ENCODE measurements at regions not wholly inside any gene's neighbourhood (a gene's known extent, or its start where the extent isn't known, plus 50 kb on each side); places are given as distances from the start of the nearest gene placed in this dataset.

DNA sequence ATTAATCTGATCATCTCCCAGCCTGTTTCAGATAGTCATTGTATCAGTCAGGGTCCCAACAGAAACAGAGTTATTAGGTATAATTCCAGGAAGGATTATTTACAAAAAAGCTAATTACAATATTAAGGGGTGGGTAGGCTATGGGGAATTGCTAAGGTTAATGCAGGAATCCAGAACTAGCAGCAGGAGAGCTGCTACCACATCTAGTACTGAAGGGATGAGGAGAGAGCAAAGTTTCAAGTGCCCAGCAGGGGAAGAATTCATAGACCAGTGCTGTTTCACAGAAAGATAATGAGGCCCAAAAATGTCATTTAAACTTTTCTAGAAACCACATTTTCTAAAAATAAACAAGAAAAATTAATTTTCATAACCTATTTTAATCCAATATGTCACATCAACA lies 284.2 kb downstream of the HACE1 start:
- DNase-seq (ENCODE audit: low read depth, low spot score), result no peak

DNA sequence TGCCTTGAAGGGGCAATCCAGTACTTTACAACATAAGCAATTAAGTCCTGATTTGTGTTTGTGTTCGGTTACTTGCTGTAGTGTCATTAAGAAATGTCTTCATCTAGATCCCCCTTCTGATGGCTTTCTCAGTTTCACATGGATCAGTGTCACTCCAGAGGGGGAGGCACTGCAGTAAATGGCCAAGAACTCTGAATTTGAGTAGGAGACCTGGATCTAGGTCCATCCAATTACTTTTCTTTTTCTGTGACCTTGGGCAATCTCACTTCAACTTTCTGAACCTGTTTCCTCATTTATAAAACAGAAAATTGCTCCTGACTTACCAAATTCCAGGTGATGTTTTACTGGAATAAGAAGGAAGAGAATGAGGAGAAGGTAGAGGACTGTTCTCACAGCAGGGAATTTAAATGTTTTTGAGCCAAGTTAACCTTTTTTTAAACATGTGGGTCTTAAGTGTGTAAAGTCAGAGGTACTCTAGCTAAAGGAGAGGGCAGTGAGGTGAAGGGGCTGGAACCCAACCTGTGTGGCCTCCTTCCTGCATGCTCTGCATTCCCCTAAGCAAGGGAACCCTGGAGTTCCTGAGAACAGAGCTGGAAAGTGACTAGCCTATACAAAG lies 285.5 kb downstream of the HACE1 start:
- no peak for DNase-seq (ENCODE audit: low read depth, low spot score)

DNA sequence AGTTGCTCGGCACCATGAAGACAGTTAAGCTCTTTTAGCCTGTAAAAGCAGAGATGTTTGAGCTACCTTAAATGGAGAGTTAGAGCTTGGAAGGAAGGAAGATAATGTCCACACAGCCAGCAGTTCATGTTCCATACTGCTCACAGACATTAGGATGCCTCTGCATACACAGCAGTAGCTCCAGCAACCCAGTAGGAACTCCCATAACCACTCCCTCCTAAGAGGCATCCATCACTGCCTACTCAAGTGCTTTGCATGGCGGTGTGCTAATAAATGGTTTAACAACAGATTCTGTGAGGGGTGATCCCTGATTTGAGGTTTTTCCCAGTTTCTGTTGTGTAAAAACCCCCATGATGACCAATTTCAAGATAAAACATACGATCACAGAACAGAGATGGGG lies 286.4 kb downstream of the HACE1 start:
- no peak for DNase-seq (ENCODE audit: low read depth, low spot score)

DNA sequence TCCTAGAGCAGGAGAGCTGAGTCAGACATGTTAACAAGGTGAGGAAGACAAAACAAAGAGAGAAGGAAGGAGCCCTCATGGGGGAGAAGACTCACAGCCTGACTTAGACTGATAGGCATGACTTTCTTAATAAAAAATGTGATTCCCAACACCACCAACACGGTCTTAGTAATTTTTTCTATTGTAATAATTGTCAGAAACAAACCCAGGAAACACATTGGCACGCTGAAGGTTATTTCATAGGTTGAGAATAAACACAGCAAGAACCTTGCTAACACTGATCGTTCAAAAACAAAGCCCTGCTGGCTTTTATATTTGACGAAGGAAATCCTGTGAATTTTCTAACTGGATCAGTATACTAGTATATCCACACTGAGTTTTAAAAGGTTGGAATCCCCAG lies 286.8 kb downstream of the HACE1 start:
- no peak for DNase-seq (ENCODE audit: low read depth, low spot score)

DNA sequence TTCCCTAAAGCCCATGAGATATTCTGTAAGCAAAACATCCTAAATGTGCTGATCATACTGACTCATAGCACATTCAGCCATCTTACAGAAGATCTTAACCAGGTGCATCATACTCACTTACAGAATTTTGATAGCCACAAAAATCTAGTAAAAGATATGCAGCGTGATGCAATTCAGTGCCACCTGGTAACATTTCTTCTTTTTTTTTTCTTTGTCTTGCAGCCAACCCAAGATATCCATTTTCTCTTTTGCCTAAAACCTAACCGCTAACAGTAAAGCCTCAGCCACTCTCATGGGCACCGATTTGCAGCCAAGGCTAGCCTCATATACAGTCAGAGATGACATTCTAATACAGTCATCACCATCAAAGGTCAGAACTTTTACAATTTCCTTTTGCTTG lies 293.3 kb downstream of the HACE1 start:
- no peak for DNase-seq (ENCODE audit: low read depth, low spot score)

DNA sequence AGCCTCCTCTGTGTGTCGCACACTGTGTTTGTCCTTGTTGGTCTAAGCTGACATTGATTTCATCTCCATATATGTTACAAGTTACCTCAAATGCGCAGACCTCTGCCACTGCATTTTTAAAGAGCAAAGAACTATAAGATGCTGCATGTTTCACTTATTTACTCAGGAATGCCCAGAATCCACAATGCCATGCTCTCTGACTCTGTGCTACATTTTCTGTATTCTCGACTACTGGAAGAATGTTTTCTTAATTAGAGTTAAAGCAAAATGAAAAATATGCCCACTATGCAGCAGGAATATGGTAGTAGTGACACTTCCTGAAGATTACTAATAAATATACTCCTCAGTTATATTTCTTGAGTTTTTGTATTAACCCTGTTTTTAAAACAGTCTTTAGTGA lies 296.4 kb downstream of the HACE1 start:
- DNase-seq (ENCODE audit: low read depth, low spot score), result no peak

DNA sequence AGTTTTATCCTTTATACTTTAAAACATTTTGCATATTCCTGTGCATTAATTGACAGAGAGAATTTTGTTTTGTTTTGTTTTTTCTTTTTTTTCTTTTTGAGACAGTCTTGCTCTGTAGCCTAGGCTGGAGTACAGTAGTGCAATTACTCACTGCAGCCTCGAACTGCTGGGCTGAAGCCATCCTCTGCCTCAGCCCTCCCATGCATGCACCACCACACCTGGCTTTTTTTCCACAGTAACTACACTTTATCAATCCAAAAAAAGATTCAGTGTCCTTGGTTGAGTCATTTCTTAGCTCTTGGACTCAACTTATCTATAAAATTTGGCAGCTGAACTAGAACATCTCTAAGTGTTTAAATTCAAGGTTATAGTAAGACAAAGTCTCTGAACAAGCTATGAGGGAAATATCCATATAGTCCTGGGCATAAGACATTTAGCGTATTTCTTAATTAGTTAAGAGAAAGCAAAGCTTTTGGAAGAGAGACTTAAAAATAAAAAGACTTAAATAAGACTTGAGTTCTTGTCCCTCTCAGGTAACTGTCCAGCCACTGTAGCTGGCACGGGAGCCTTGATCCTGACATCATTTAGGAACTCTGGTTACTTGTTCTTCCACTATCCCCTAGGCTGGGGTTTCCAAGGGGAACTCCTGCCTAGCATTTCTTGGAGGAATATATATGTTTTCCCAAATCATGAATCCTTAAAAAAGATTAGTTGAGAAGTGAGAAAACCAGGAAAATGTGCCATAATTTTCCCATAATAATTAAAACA lies 300.1 kb downstream of the HACE1 start:
- DNase-seq (ENCODE audit: low read depth, low spot score), result no peak

DNA sequence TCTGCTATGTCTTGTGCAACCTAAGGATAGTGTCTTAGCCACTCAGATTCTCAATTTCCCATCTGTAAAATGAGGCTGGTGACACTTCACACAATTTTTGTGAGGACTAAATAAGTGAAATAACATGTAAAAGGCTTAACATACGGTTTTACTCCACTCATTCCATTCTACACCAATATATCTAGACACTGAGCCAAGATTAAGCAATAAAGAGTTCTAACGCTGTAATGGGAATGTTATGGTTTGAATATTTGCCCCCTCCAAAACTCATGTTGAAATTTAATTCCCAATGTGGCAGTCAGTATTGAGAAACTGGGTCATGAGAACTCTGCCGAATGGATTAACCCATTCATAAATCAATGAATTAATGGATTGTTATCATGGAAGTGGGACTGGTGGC lies 301.0 kb downstream of the HACE1 start:
- no peak for DNase-seq (ENCODE audit: low read depth, low spot score)

DNA sequence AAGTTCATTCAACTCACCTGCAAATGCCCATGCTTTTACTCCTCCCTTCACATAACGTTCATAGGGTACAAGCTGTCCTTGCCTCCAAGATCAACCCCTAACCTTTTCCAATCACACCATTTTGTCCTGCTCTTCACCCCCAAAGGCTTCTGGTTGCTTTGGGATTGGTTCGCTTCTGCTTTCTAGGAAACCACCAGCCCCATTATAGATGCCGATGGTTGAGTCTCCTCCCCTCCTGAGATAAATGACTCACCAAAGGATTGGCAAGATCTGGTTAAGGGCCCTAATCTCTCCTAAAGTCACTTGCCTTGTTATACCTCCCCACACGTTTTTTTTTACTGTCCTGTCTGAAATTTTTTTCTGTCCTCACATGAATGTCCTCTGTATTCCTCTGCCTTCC lies 311.4 kb downstream of the HACE1 start:
- DNase-seq (ENCODE audit: low read depth, low spot score), result no peak

DNA sequence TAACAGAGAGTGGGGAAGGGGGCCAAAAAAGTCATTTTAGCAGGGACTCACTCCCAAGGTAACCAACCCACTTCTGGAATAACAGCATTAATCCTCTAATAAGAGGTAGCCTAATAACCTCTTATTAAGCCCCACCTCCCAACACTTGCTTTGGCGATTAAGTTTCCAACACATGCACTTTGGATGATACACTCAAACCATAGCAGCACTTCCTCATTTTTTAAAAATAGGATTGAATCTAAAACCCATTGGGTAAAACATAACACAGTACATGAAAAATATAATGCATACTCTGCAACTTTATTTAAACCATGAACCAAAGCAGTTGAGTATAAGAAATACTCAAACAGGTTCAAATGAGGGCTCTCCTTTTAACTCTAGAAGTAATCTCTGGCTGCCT lies 318.3 kb downstream of the HACE1 start:
- DNase-seq (ENCODE audit: low read depth, low spot score), result no peak

DNA sequence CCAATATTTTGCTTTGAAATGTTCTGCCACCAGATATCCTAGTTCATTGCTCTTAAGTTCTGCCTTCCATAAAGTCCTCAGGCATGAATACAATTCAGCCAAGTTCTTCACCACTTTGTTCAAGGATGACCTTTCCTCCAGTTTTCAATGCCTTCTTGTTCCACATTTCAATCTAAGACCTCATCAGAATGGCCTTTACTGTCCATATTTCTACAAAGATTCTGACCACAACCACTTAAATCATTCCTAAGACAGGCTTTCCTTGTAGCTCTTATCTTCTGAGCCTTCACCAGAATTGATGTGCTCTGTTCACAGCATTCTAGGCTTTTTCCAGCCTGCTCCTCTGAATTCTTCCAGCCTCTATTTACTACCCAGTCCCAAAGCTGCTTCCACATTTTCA lies 319.0 kb downstream of the HACE1 start:
- DNase-seq (ENCODE audit: low read depth, low spot score), result no peak

DNA sequence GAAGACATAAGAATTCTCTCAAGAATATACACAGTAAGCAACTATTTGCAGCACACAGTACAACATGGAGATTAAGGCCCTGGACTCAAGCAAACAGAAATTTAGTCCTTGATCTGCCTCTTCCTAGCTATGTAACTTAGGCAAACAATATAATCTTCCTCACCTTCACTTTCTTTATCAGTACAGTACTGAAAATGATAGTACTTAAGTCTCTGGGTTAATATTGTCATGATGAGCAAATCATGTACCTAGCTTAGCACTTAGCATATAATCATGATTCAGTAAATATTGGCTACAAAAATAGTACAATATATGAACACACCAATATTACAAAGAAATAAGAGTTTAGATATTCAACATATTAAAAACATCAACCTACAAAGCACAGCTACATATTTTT lies 320.5 kb downstream of the HACE1 start:
- no peak for DNase-seq (ENCODE audit: low read depth, low spot score)

DNA sequence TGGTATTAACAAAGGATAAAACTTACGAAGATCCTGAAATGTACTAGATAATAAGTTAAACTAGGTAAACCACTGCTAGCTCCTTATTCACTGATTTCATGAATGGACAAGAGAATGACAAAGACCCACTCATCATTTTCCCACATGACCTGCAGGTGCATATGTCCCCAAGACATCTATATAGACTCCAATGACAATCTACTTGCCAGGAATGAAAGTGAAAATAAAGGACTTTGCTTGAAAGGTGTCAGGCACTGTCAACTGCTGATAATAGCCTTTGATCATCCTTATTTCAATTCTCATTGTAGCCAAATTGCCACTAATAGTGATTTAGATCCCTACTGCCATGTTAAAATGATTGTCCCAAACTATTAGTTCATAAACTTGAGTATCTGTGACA lies 321.8 kb downstream of the HACE1 start:
- DNase-seq (ENCODE audit: low read depth, low spot score), result no peak

DNA sequence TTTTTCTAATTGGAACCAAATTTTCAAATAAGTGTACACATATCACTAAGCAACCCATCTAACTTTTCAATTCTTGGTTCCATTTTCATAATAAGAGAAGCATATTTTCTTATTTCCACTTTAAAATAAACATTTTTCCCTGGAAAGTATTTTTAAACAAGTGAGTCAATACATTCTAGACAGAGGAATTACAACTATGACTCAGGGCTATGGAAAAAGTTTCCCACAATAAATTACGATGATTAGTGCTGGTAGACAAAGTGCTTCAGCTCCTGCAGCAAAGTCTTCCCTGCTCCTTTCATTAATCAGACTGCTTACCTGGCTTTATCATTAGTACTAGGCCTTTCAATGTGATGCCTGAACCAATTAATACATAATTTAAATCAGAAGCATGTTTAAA lies 322.5 kb downstream of the HACE1 start:
- DNase-seq (ENCODE audit: low read depth, low spot score), result no peak

DNA sequence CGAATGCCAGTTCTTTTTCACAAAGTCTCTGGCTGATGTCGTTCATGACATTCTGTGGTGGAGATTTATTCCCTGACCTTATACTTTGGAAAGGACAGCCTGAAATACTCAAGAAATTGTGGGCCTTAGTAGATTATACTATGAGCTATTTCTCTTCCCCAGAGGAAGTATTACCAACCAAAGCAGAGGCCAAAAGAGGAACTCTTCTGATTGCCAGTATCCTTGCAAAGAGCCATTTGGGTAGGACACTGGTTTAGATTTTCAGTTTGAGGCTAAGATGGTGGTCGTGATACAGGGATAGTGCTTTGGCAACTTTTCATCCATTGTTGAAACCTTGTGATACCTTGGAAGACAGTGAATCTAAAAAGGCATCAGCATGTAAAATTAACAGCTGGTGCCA lies 327.3 kb downstream of the HACE1 start:
- no peak for DNase-seq (ENCODE audit: low read depth, low spot score)

DNA sequence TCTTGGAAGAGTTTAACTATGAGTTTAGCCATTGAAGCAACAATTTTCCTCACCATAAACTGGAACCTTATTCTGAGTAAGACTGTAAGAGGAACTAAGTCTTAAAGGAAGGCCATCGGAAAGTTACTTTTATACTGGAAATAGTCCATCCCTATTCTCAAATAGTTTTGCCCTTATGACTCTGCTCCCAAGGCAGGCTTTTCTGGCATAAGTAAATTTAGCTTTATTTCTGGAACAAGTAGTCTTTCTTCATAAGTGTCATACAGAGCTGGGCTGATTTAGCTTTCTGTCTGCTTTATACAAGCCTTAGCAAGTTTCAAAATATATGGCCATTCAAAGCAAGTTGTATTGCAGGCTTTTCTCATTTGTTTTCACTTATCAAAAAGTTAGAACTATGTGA lies 328.1 kb downstream of the HACE1 start:
- no peak for DNase-seq (ENCODE audit: low read depth, low spot score)

DNA sequence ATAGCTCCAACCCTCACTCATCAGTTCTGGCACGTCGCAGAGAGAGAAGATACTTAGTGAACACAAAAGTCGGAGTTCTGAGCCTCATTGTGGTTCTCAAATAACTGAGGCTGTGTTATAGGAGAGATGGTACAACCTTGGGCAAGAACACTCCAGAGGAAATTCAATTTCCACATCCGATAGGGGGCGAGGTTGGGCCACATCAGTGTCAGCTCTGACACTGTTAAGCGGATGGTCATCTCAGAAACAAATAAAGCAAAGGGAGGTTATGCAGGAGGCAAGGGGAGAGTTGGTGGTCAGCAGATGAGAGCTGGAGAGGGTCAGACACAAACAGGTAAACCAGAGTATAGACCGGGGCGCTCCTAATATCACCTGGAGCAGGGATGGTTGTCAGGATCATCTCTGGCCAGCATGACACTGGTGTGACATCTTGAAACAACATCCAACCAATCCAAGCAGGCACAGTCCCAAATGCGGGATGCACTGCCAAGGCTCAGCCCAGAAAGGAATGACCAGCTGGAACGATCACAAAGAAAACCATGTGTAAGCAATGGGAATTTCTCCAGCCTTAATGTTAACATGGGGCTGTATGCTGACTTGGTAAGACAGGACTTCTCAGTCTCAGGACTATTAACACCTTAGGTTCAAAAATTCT lies 331.8 kb downstream of the HACE1 start:
- peak; percentile 70 for DNase-seq (ENCODE audit: low read depth, low spot score)

DNA sequence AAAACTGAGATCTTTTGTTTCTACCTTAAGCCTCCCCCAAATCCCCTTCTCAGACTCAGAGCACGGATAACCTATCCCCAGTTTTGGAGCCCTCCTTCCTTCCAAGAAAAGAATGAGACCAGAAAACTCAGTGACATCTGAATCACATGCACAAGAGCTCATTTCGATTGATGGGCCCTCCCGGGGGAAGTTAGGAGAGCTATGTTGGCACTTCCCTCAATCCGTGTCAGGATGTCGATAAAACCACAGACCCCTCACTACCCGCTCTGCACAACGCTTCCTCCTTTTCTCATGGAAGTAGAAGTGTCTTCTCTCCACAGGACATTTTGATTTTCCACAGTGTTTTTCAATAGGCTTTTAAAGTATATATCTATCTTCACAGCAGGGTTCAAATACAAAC lies 332.4 kb downstream of the HACE1 start:
- DNase-seq (ENCODE audit: low read depth, low spot score), result no peak

DNA sequence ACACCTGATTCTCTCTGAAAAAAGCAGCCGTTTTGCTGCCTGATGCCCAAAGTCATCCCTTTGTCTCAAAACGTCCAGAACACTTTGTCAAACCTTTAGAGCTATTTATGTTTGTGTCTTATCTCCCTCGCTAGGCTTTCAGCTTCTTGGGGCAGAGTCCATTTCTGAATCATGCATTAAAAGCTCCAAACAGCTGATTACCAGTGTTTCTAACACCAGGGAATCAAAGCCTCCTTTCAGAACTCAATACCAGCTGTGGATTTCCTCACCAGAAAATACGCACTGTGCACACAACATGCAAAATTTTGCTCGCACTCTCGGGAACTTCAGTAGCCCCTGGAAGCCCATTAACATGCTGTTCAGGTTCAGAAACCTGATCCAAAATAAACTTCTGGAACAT lies 333.3 kb downstream of the HACE1 start:
- DNase-seq (ENCODE audit: low read depth, low spot score), result no peak

DNA sequence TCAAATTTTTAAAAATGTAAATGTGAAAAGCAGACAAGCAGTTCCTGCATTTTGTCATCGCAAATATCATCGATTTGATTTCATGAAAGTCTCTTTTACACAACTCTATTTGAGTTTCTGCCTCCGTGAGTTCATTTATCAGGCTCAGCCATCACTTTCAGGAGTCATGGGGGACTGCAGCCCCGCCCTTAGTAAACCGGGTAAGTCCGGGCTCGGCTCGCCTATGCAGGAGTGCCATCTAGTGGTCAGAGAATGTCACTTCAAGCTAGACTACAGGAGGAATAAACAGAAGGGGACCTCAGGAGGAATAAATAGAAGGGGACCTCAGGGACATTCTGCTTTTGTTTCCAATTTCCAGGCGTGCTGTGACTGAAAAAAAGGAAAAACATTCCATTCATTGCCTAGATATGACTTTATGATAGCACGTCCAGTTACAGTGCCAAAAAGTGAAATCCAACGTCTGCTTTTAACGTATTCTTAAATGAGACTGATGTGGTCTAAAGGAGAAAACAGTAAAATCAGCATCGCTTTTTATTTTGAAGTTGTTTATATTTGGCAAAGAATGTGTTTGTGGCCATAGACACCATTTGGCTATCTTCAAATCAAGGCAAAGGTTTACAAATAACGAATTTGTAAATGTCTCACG lies 333.9 kb downstream of the HACE1 start:
- peak; percentile 80 for DNase-seq (ENCODE audit: low read depth, low spot score)

DNA sequence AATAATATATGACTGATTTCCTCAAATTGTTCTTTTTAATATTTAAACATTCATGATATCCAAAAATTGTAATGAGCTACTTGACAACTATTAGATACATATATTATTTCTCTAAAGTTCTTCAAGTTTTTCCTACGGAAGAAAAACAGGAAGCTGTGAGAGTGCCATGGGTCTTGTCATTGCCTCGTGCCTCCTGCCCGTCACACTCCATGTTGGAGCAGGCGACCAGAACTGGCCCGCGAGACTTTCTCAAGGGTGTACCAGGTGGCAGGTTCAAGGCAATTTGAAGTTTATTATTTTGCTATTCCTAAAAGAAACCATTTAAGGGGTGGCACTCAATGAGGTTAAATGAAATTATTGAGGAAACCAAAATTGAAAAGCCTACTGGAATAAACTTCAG lies 337.2 kb downstream of the HACE1 start:
- no peak for DNase-seq (ENCODE audit: low read depth, low spot score)

DNA sequence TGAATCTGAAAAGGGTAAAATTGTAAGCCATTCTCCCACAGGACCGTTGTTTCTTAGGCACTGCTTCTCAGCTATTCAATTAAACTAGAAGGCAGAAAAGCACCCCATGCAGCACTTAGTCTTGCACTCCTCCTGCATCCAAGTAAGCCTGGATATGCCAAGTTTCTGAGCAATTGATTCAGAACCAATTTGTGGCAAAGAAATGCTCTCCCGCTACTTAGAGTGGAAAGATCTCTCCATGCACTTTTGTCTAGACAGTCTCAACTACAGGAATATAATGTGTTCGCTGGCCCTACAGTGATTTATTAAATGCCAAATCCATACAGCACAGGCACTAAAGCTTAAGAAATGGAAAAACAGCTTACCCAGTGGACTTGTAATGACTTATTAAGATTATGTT lies 338.5 kb downstream of the HACE1 start:
- no peak for DNase-seq (ENCODE audit: low read depth, low spot score)

DNA sequence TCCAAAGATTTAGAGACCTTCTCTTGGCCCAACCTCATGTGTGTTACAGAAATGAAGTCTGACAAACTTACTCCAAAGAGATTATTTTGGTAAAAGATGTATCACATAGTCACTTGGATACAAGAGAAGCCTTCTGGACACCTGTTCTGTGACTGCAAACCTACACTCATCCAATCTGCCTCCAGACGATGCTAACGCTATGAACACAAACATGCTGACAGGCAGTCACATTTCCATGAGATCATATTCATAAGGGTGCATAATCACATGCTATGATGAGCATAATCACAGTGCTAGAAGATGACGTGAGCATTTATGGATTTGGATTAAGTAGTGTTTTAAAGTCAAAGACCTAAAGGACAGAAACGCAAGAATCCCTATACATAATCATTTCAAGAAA lies 340.2 kb downstream of the HACE1 start:
- no peak for DNase-seq (ENCODE audit: low read depth, low spot score)
